H1 (cell line): ENCODE measurements at regions not wholly inside any gene's neighbourhood (a gene's known extent, or its start where the extent isn't known, plus 50 kb on each side); places are given as distances from the start of the nearest gene placed in this dataset.

Source experiments
- CTCF ChIA-PET: fragments of 300-600 bp; sonication (Branson Sonifier 250); formaldehyde crosslinking; loops from one replicate; lab custom pipeline; 2021; ENCODE audit not compliant: partially characterized antibody; lab: Charles Lee
- POLR2A ChIA-PET: fragments of 300-600 bp; sonication (Branson Sonifier 250); formaldehyde crosslinking; loops from one replicate; lab custom pipeline; 2021; ENCODE audit warnings: inconsistent platforms; ENCODE audit not compliant: partially characterized antibody; lab: Charles Lee
- DNase-seq, 2 experiments: peaks; one replicate each; pipeline versions ENCODE4 v3.0.0 to v3.0.0-alpha.2; 2010 to 2022; ENCODE audit warnings: low spot score in 2 of 2, low read depth in 1 of 2, mixed read lengths in 1 of 2
- FAIRE-seq: peaks from 2 replicates; lab custom pipeline; 2011; peaks lifted over from hg19 to GRCh38; lab: Jason Lieb, UNC
- H2AFZ ChIP-seq: 2 replicates; pipeline ENCODE4 v1.8.1; 2012; ENCODE audit warnings: low read length, inconsistent platforms
- H2AK5ac ChIP-seq: 2 replicates; pipeline ENCODE4 v1.6.1; 2013; ENCODE audit warnings: low read depth, low read length
- H2BK120ac ChIP-seq: replicated peaks from 2 replicates; pipeline ENCODE3; 2013; ENCODE audit warnings: low read depth, low read length, inconsistent platforms
- H2BK12ac ChIP-seq: 2 replicates; pipeline ENCODE4 v1.6.1; 2013; ENCODE audit warnings: low read depth, low read length
- H2BK15ac ChIP-seq: 2 replicates; pipeline ENCODE4 v1.6.1; 2013; ENCODE audit warnings: low read length
- H2BK20ac ChIP-seq: 2 replicates; pipeline ENCODE4 v1.6.1; 2013; ENCODE audit warnings: low read length
- H2BK5ac ChIP-seq: 2 replicates; pipeline ENCODE4 v1.6.1; 2013; ENCODE audit warnings: low read depth, low read length
- H3K14ac ChIP-seq: 2 replicates; pipeline ENCODE4 v1.6.1; 2013; ENCODE audit warnings: inconsistent platforms; ENCODE audit not compliant: insufficient read length
- H3K18ac ChIP-seq: 2 replicates; pipeline ENCODE4 v1.6.1; 2013; ENCODE audit warnings: low read length; ENCODE audit errors: extremely low read depth
- H3K23ac ChIP-seq: 2 replicates; pipeline ENCODE4 v1.6.1; 2013; ENCODE audit warnings: inconsistent platforms; ENCODE audit not compliant: insufficient read length
- H3K23me2 ChIP-seq: 2 replicates; pipeline ENCODE4 v1.6.1; 2013; ENCODE audit warnings: low read depth, low read length
- H3K27ac ChIP-seq: 2 replicates; pipeline ENCODE4 v1.6.1; 2011; ENCODE audit warnings: low read depth, low read length, inconsistent platforms
- H3K27me3 ChIP-seq, 4 experiments: replicated peaks in 1 of 4; 1 replicate in 1 of 4; 2 replicates in 3 of 4; pipeline versions ENCODE4 v1.6.1 to v1.8.1; 2011 to 2013; ENCODE audit warnings: low read length in 3 of 4, mild to moderate bottlenecking in 3 of 4, inconsistent platforms in 2 of 4, mixed read lengths in 2 of 4, moderate library complexity in 1 of 4; ENCODE audit not compliant: control insufficient read depth in 3 of 4, insufficient read depth in 3 of 4; ENCODE audit errors: extremely low read depth in 1 of 4
- H3K36me3 ChIP-seq, 4 experiments: 2 replicates each; pipeline versions ENCODE4 v1.6.1 to v1.8.1; 2011 to 2013; ENCODE audit warnings: mild to moderate bottlenecking in 4 of 4, low read length in 3 of 4, moderate library complexity in 2 of 4, control low read depth in 1 of 4, inconsistent platforms in 1 of 4; ENCODE audit not compliant: insufficient read depth in 4 of 4, control insufficient read depth in 2 of 4
- H3K4ac ChIP-seq: replicated peaks from 2 replicates; pipeline ENCODE3; 2013; ENCODE audit warnings: low read length, low read depth, mixed read lengths, inconsistent platforms; ENCODE audit not compliant: insufficient read length
- H3K4me1 ChIP-seq, 4 experiments: replicated peaks in 1 of 4; 1 replicate in 1 of 4; 2 replicates in 3 of 4; pipeline versions ENCODE4 v1.6.1 to v1.8.1; 2011 to 2013; ENCODE audit warnings: low read length in 3 of 4, inconsistent platforms in 2 of 4, mixed read lengths in 1 of 4; ENCODE audit not compliant: insufficient read depth in 4 of 4, control insufficient read depth in 3 of 4
- H3K4me2 ChIP-seq, 2 experiments: 2 replicates each; pipeline versions ENCODE4 v1.6.1 to v1.8.1; 2011 to 2013; ENCODE audit warnings: low read depth in 2 of 2, low read length in 2 of 2, control low read depth in 1 of 2, inconsistent platforms in 1 of 2, mild to moderate bottlenecking in 1 of 2; ENCODE audit not compliant: insufficient read depth in 1 of 2
- H3K4me3 ChIP-seq, 4 experiments: fragments of 200-600, 300-600 bp in 1 of 4; sonication (generic), shearing (Covaris generic), sonication (Bioruptor Twin) in 1 of 4; 2 replicates each; pipeline versions ENCODE4 v1.5.1 to v1.8.1; 2011 to 2016; ENCODE audit warnings: low read length in 4 of 4, low read depth in 3 of 4, control low read depth in 2 of 4, inconsistent platforms in 2 of 4, mild to moderate bottlenecking in 2 of 4, mixed read lengths in 1 of 4, moderate library complexity in 1 of 4; ENCODE audit not compliant: insufficient read depth in 2 of 4; ENCODE audit errors: extremely low read depth in 1 of 4
- H3K56ac ChIP-seq: replicated peaks from 2 replicates; pipeline ENCODE3; 2013; ENCODE audit warnings: low read depth, mild to moderate bottlenecking, mixed read lengths, low read length, inconsistent platforms; ENCODE audit not compliant: insufficient read length
- H3K79me1 ChIP-seq: 2 replicates; pipeline ENCODE4 v1.6.1; 2013; ENCODE audit warnings: low read depth, low read length, control low read depth
- H3K79me2 ChIP-seq, 2 experiments: 2 replicates each; pipeline versions ENCODE4 v1.6.1 to v1.8.1; 2012 to 2013; ENCODE audit warnings: low read length in 2 of 2, mild to moderate bottlenecking in 2 of 2, inconsistent platforms in 1 of 2; ENCODE audit not compliant: insufficient read depth in 2 of 2, control insufficient read depth in 1 of 2
- H3K9ac ChIP-seq, 4 experiments: replicated peaks in 1 of 4; 1 replicate in 1 of 4; 2 replicates in 3 of 4; pipeline versions ENCODE4 v1.6.1 to v1.8.1; 2011 to 2013; ENCODE audit warnings: low read depth in 3 of 4, low read length in 3 of 4, control low read depth in 2 of 4, mild to moderate bottlenecking in 2 of 4, moderate library complexity in 2 of 4, inconsistent platforms in 1 of 4; ENCODE audit errors: extremely low read depth in 1 of 4
- H3K9me3 ChIP-seq, 2 experiments: 2 replicates each; pipeline versions ENCODE4 v1.6.1 to v1.8.1; 2012 to 2013; ENCODE audit warnings: mild to moderate bottlenecking in 2 of 2, moderate library complexity in 2 of 2, control low read depth in 1 of 2, inconsistent platforms in 1 of 2, low read depth in 1 of 2, low read length in 1 of 2, mixed read lengths in 1 of 2; ENCODE audit not compliant: insufficient read depth in 2 of 2
- H4K20me1 ChIP-seq, 2 experiments: replicated peaks in 1 of 2; 2 replicates each; pipeline versions ENCODE3 to v1.8.1; 2011 to 2013; ENCODE audit warnings: inconsistent platforms in 2 of 2, low read length in 2 of 2, mild to moderate bottlenecking in 1 of 2; ENCODE audit not compliant: insufficient read depth in 2 of 2, control insufficient read depth in 1 of 2
- H4K5ac ChIP-seq: 2 replicates; pipeline ENCODE4 v1.6.1; 2013; ENCODE audit warnings: low read length, low read depth, mixed read lengths, inconsistent platforms; ENCODE audit not compliant: insufficient read length
- H4K8ac ChIP-seq: 2 replicates; pipeline ENCODE4 v1.8.0; 2013; ENCODE audit warnings: mild to moderate bottlenecking, moderate library complexity, low read length, inconsistent platforms; ENCODE audit not compliant: insufficient read depth; ENCODE audit errors: extremely low read depth
- H4K91ac ChIP-seq: replicated peaks from 2 replicates; pipeline ENCODE3; 2013; ENCODE audit warnings: low read length, mixed read lengths, inconsistent platforms; ENCODE audit not compliant: insufficient read length
- CHD1 ChIP-seq: IDR thresholded peaks from 2 replicates; pipeline ENCODE4 v1.6.1; 2012; ENCODE audit warnings: low read depth, low read length, improper control_type of control experiment
- GABPA ChIP-seq: IDR thresholded peaks from 2 replicates; pipeline ENCODE4 v1.6.1; 2011; ENCODE audit warnings: mild to moderate bottlenecking, low read length, moderate library complexity, borderline replicate concordance; ENCODE audit not compliant: insufficient read depth
- HDAC6 ChIP-seq: IDR thresholded peaks from one replicate; pipeline ENCODE4 v1.7.1; 2012; ENCODE audit warnings: low read depth, mild to moderate bottlenecking, inconsistent platforms, low read length, moderate library complexity
- JUND ChIP-seq: IDR thresholded peaks from 2 replicates; pipeline ENCODE4 v1.6.1; 2011; ENCODE audit warnings: mild to moderate bottlenecking, improper control_type of control experiment, low read length
- MAFK ChIP-seq: IDR thresholded peaks from 2 replicates; pipeline ENCODE4 v1.6.1; 2012; ENCODE audit warnings: low read depth, mild to moderate bottlenecking, improper control_type of control experiment, low read length
- NANOG ChIP-seq: IDR thresholded peaks from 2 replicates; pipeline ENCODE4 v1.6.1; 2011; ENCODE audit warnings: low read length, low read depth, mild to moderate bottlenecking, inconsistent platforms; ENCODE audit not compliant: insufficient read depth, poor library complexity, severe bottlenecking
- POLR2A ChIP-seq, 2 experiments: IDR thresholded peaks; 1 replicate in 1 of 2; 2 replicates in 1 of 2; pipeline ENCODE4 v1.6.1; 2011; ENCODE audit warnings: low read depth in 2 of 2, low read length in 2 of 2, mild to moderate bottlenecking in 2 of 2; ENCODE audit errors: control extremely low read depth in 1 of 2
- POLR2AphosphoS5 ChIP-seq: IDR thresholded peaks from 2 replicates; pipeline ENCODE4 v1.6.1; 2011; ENCODE audit warnings: low read depth, low read length
- RBBP5 ChIP-seq: IDR thresholded peaks from 2 replicates; pipeline ENCODE4 v1.7.1; 2012; ENCODE audit warnings: low read depth, mild to moderate bottlenecking, inconsistent platforms, low read length, moderate library complexity, borderline replicate concordance
- RNF2 ChIP-seq: fragments of 200-900, 300-1000 bp; sonication (generic); IDR thresholded peaks from 2 replicates; pipeline ENCODE4 v1.7.1; 2016; ENCODE audit warnings: borderline replicate concordance, low read depth, mild to moderate bottlenecking, antibody characterized with exemption, low read length; ENCODE audit not compliant: poor library complexity, severe bottlenecking; ENCODE audit errors: missing control alignments
- SIRT6 ChIP-seq: IDR thresholded peaks from one replicate; pipeline ENCODE4 v1.7.1; 2012; ENCODE audit warnings: low read length, inconsistent platforms
- TEAD4 ChIP-seq: IDR thresholded peaks from 2 replicates; pipeline ENCODE4 v1.6.1; 2012; ENCODE audit warnings: low read depth, low read length, inconsistent platforms, mixed read lengths
- WGBS, 2 experiments: shearing (Covaris generic) in 1 of 2; methylation state at CpG; one replicate each; pipeline versions ENCODE4 v1.1.6 to v1.1.7; 2013 to 2015; ENCODE audit warnings: low lambda C conversion rate in 2 of 2, mixed read lengths in 2 of 2, inconsistent platforms in 1 of 2, low coverage in 1 of 2, missing lambda C conversion rate in 1 of 2; ENCODE audit not compliant: insufficient replicate concordance in 2 of 2, insufficient coverage in 1 of 2, insufficient read length in 1 of 2; ENCODE audit errors: extremely low coverage in 1 of 2, missing lambda C conversion rate in 1 of 2; 5-methylcytosine and 5-hydroxymethylcytosine counted together

GRCh38 chr4:27830251-27830650 lies 969.6 kb downstream of the STIM2 start:
- ChIA-PET CTCF (no interaction called here), POLR2A (no interaction called here)
- Histone ChIP-seq H2AK5ac (no peak overlapping the region), H3K4ac (no peak overlapping the region), H2AFZ (no peak overlapping the region), H3K27ac (no peak overlapping the region), H3K4me2 (no peak overlapping the region), H3K56ac (no peak overlapping the region), H3K4me3 (no peak overlapping the region), H3K4me1 (no peaks in the 10 kb centered on the region), H3K9ac (no peak overlapping the region), H2BK5ac (no peak overlapping the region), H3K36me3 (no peaks in the 10 kb centered on the region), H3K27me3 (no peaks in the 10 kb centered on the region), H4K20me1 (peaks cover 0 to 3% of the 10 kb centered on the region in 2 experiments), H3K79me2 (no peaks in the 10 kb centered on the region), H4K91ac (no peak overlapping the region), H2BK20ac (no peak overlapping the region), H2BK12ac (no peak overlapping the region), H3K79me1 (no peaks in the 10 kb centered on the region), H3K14ac (no peak overlapping the region), H2BK120ac (no peak overlapping the region), H2BK15ac (no peak overlapping the region), H4K5ac (no peak overlapping the region), H3K23me2 (no peaks in the 10 kb centered on the region), H4K8ac (no peak overlapping the region), H3K9me3 (0 out of 4 replicates have a peak, but pooled peaks cover 0 to 2% of the 10 kb centered on the region in 2 experiments), H3K18ac (no peak overlapping the region), H3K23ac (no peak overlapping the region)
- TF ChIP-seq RBBP5 (no peak), MAFK (no peak), RNF2 (no peak), NANOG (no peak), POLR2A (IDR thresholded peaks at IDR 0.05; ENCODE audit: control extremely low read depth in 1 of 2, low read depth in 2 of 2, low read length in 2 of 2) (no peak), TEAD4 (no peak), SIRT6 (no peak), POLR2AphosphoS5 (no peak), JUND (no peak), CHD1 (no peak), HDAC6 (no peak), GABPA (no peak)
- no peak for DNase-seq
- WGBS, 2 experiments: 95% methylated on average over 3 of the region's 3 CpGs; no CpG with 5 or more reads in 1 of the 2 experiments
- no peak for FAIRE-seq
